ENCODE measurements at regions not wholly inside any gene's neighbourhood (a gene's known extent, or its start where the extent isn't known, plus 50 kb on each side); places are given as distances from the start of the nearest gene placed in this dataset.
"Not testable (repeated sequence)": the region's sequence is repeated elsewhere in the genome, so short reads cannot be mapped to it uniquely, and the experiment has no call there.

DNA sequence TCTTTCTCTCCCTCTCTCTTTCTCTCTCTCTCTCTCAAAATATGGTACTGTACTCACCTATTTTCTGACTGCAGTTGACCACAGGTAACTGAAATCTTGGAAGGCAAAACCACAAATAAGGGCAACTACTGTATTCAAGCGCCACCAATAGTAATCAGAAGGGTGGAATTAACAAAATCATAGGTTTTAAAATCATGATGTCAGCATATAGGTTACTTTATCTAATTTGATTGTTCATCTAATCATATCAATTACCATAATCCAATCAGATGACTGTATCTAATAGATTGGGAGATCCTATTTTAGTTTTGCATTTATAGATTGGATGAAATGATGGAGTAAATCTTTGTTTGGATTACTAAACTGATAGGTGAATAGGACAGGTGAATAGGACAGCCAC lies 155.8 kb upstream of the KITLG start:
- no peak for FAIRE-seq

DNA sequence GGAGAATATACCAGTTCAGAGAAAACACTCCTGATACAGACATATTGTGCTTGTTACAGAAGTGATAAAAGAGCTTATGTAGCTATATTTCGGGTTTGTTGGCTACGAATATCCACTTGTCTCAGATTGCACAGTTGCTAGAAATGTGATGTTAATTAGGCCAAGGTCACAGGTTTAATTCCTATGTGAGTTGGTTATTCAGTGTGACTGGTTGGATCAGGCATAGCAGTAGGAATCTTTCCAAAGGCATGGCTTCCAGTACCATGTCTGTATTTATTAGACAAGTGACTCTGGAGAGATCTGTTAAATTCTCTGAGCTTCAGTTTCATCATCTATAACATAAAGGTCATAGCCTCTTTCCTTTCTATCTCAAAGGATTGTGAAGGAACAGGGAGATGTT lies 152.7 kb upstream of the KITLG start:
- FAIRE-seq: no peak

DNA sequence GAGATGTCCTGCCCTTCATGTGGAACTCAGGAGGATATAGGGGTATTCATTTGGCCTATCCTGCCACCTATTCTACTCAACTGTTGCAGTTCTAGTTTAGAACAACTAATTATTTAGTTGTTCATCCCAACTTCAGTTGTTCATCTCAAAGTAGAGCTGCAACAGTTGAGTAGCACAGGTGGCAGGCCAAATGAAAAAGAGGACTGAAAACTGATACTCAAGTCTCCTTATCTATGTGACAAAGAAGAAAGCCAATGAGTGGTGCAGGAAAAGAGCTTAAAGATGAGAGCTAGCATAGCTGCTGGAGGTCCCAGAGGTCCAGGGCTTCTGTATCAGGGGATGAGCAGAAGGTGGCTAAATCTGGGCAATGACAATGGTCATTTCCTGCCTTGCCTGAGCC lies 148.9 kb upstream of the KITLG start:
- no peak for FAIRE-seq

DNA sequence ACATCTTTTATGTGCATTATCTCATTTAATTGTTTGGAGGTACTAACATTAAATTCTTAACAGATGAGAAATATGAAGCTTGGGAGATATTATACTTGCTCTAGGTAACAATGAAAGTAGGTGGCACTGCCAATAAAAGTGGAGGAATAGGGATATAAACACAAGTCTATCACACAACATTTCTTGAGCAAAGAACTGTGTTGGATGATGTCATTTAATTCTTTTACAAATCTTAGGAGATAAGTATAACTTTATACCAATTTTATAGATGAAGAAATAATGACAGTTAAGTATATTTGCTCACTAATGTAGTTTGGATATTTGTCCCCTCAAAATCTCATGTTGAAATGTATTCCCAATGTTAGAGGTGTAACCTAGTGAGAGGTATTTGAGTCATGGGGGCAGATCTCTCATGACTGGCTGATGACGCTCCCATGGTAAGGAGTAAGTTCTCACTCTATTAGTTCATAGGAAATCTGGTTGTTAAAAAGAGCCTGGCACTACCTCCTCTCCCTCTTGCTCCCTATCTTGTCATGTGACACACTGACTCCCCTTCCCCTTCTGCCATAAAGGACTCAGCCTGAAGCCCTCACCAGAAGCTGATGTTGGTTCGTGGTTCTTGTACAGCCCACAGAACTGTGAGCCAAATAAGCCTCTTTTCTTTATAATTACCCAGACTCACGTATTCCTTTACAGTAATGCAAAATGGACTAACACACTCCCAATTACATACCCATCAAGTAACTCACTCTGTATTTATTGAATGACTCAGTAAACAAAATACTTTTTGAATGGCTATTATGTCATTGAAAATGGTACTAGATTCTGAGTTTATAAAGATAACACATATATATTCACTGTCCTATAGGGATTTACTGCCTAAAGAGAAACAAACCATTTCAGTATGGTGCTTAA lies 146.8 kb upstream of the KITLG start:
- no peak for FAIRE-seq

DNA sequence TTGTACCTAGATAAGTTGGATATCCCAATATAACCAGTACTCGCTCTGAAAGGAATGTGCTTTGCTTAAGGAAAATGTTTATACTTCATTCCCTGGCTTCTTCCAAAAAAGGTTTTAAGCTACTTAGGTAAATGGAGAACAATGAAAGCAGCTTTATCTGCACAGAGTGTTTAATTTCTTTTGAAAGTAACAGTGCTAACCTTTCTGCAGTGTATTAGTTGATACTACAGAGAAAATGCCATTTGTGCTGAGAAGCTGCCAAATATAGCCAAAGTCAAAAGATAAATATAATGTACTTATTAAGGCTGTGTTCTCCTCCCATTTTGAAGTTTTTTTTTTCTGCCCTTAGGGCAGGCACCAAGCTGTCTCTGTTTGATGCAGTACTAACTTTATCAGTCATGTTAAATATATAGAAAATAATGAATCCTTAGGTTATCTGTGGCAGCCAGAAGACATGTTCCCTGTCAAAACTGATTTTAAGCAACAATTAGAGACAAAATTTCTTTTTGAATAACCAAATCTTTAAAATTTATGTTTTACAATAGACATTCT lies 145.4 kb upstream of the KITLG start:
- FAIRE-seq: no peak

DNA sequence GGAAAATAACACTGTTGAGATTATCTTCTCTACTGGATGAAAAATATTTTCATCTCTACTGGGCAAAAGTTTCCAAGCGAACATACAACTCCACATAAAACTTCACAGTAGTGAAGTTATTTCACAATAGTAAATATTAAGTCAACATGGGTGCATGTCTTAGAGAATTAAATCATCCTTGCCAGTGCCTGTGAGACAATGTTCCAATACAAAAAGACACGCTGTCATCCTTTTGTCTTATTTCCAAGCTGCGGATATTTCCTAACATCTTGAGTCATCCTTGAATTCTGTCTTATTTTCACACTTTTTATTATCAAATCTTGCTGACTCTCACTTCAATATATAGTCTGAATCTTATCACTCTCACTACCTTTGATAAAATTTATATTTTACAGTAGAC lies 142.9 kb upstream of the KITLG start:
- FAIRE-seq: no peak

DNA sequence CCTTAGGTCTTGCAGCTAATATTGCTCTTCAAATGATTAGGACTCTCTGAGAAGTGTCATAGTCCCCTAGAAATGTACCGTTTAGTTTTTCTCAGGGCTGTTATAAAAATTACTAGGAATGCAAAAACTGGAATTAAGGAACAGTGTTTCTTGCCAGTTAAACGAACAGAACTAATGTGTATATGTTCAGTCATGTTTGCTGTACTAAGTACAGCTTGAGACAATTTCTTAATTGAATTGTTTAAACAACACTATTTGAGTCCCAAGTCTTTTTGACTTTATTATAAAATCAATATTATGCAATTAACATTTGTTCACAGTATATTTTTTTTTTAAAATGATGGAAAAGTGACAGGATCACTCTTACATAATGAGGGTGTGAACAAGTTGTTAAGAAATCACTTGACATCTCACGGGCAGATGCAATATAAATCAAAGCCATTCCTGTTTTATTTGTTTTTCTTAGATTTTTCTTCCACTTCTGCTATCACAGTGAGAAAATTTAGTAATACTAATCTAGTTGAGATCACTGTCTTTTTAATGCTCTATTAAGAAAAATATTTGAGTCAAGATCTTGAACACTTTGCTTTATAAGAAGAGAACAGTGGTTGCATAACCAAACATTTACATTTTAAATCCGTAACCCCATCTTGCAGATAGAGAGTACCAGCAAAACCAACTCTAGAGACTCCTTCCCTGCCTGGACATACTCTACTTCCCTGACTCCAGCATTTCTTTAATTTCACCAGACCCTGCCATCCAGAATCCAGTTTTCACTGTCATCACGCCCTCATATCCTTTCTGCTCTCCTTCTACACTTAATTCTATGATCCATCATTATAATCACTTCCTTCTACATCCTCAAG lies 140.7 kb upstream of the KITLG start:
- FAIRE-seq: no peak

DNA sequence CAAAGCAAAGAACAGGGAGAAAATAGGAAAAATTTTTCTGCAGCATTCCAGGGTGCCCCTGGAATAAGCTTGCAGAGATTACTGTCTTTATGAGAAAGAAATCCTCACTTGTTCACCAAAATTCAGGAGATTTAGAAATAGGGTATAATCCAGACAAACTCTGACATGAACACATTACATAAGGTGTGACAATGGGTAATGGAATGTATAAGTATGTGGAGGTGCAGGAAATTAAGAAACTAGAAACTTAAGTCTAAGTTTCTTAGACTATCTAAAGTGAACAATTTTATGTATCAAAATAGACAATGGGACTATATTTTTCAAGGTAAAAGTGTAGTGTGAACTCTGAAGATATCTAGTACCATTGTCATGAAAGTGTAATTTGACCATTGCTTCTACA lies 140.0 kb upstream of the KITLG start:
- no peak for FAIRE-seq

DNA sequence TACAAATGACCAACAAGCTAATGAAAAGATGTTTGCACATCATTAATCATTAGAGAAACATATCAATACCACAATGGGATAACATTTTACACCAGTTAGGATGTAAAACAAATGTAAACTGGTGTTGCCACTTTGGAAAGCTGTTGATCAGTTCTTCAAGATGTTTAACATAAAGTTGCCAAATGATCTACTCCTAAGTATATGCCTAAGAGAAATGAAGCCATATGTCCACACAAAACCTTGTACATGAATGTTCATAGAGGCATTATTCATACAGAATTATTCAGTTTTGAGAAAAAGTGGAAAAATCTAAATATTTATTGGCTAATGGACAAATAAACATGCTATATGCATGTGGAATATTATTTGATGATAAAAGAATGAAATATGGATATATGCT lies 136.9 kb upstream of the KITLG start:
- no peak for FAIRE-seq

DNA sequence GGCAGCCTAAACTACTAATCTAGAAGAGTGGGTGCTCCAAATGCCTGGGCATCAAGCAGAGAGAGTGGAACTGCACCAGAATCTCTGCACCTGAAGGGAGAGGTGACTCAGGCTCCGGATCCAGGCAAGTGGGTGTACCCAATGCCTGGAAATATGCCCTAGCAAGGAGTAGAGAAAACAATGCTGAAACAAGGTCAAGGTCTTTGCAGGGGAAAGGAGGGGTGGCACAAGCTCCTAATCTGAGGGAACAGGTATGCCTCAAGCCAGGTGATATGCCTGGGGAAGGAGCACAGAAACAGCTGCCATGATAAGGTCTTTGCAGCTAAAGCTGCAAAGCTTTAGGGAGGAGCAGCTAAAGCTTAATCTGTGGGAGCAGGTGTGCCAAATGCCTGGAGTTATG lies 136.0 kb upstream of the KITLG start:
- no peak for FAIRE-seq

DNA sequence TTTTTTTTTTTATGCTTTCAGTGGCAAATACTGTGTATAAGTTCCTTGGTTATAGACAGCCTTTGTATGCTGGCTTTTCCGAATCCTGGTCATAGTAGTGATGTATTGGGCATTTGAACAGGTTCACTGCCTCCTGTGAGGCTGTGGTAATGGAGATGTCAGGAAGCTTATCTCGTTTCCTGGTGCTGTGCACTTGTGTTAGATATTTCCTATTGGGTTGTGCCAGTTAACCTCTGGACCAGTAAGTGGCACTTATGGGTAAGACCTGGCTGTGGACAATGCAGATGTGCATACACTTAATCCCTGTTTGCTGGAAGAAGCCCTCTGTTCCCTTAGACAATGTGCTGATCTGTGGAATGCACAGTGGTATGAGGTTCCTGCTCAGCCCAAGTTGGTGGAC lies 135.4 kb upstream of the KITLG start:
- no peak for FAIRE-seq

DNA sequence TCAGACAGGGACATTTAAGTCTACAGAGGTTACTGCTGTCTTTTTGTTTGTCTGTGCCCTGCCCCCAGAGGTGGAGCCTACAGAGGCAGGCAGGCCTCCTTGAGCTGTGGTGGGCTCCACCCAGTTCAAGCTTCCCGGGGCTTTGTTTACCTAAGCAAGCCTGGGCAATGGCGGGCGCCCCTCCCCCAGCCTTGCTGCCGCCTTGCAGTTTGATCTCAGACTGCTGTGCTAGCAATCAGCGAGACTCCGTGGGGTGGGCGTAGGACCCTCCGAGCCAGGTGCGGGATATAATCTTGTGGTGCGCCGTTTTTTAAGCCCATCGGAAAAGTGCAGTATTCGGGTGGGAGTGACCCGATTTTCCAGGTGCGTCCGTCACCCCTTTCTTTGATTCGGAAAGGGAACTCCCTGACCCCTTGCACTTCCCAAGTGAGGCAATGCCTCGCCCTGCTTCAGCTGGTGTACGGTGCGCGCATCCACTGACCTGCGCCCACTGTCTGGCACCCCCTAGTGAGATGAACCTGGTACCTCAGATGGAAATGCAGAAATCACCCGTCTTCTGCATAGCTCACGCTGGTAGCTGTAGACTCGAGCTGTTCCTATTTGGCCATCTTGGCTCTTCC lies 134.1 kb upstream of the KITLG start:
- FAIRE-seq: not testable (repeated sequence)

DNA sequence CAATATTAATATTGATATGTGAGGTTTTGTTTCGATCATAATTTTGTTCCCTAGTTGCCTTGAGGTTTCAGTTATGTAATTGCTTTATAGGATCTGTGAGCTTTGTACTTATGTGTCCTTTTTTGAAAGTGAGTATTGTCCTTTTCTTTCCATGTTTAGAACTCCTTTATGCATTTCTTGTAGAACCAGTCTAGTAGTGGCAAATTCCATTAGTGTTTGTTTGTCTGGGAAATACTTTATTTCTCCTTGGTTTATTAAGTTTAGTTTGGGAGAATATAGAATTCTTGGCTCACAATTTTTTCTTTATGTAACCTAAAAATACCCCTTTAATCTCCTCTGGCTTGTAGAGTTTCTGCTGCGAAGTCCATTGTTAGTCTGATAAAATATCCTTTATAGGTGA lies 127.5 kb upstream of the KITLG start:
- FAIRE-seq: no peak

DNA sequence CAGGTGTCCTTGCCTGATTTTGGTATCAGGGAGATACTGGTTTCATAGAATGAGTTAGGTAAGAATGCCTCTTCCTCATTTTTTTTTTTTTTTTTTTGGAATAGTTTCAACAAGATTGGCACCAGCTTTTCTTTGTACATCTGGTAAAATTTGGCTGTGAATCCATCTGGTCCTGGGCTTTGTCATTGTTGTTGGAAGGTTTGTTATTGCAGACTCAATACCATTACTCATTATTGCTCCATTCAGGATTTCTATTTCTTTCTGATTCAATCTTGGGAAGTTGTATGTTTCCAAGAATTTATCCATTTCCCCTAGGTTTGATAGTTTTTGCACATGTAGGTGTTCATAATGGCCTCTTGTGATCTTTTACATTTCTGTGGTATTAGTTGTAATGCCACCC lies 126.0 kb upstream of the KITLG start:
- FAIRE-seq: no peak

DNA sequence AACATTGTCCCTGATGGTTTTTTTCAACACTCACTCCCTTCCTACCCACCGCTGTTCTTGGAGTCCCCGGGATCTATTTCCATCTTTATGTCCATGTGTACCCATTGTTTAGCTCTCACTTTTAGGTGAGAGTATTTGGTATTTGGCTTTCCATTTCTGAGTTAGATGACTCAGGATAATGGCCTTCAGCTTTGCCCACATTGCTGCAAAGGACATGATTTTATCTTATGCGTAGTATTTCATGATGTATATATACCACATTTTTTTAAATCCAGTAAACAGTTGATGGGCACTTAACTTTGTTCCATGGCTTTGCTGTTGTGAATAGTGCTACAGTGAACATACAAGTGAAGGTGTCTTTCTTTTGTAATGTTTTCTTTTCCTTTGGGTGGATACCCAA lies 123.5 kb upstream of the KITLG start:
- no peak for FAIRE-seq

DNA sequence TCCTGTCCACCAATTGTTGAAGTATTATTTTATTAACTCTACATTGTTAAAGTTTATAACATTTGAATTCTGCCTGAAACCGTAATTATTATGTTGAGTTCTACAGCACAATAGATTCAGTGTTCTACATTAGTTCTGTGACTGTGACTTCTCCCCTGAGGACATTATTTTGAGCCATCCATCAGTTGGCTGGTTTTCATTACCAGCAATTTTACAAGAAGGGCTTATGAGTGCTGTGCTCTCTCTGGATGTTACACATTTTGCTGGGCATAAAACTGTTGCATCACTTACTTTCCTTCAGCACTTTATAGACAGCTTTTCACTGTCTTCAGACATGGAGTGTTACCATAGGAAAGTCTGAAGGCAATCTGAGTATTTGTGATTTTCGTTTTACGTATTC lies 118.2 kb upstream of the KITLG start:
- no peak for FAIRE-seq

DNA sequence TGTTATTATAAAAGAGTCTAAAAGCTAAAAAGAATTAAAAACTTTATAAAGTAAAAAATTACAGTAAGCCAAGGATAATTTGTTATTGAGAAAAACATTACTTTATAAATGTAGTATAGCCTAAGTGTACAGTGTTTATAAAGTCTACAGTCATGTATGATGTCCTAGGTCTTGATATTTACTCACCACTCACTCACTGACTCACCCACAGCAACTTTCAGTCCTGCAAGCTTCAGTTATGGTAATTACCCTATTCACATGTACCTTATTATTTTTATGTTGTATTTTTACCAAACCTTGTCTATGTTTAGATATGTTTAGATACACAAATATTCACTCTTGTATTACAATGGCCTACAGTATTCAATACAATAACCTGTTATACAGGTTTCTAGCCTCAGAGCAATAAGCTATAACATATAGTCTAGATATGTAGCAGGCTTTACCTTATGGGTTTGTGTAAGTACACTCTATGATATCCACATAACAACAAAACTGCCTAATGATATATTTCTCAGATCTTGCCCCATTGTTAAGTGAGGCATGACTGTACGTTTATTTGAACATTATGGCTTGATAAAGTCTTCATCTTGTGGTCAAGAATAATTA lies 113.7 kb upstream of the KITLG start:
- no peak for FAIRE-seq

DNA sequence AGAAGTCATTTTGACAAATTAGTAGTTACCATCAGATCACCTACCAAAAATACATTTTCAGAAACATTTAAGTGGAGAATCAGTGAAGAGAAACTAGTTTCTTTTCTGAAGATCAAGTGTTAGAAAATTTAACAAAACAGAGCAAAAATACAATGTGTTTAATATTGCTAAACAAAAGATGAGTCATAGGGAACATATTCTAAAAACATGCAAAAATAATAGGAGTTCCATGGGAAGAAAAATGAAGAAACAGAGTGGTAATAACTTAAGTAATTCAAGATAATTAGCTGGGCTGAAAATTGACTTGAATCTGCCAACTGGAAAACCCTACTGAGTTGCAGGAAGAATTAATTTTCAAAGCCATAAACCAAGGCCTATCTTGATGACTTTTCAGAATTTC lies 111.5 kb upstream of the KITLG start:
- FAIRE-seq: no peak

DNA sequence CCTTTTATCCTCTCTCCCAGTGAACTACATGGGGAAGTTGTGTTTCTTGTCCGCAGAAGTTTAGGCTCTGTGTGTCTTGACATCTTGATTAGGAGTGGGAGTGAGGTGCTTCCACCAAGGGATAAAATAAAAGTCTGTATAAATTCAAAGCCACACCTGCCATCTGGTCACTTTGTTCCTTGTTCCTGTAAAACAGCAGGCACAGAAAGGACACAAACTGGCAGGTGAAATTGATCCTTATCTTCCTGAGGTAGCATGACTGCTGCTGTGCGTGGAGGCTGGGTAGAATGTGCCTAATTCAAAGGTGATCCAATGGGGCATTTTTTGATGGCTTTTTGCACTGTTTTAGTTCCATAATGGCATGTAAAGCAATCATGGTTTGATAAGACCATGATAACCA lies 104.3 kb upstream of the KITLG start:
- no peak for FAIRE-seq

DNA sequence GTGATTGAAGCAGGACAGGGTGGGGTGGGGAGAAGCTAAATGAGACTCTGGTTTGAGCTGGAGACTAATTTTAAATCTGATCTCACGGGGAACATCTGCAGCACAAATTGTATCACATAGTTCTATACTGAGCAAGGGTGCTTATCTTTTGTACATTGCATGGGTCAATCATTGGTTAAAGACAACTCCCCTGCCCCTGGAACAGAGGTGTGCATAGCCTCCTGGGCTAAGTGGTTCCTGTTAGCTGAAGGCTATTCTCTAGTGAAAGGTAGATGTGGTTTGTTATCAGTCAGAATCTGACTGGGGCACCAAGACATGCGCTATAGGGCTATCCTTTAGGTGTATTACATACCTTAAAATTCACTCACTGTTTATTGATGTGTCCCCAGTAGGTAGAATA lies 103.9 kb upstream of the KITLG start:
- no peak for FAIRE-seq

DNA sequence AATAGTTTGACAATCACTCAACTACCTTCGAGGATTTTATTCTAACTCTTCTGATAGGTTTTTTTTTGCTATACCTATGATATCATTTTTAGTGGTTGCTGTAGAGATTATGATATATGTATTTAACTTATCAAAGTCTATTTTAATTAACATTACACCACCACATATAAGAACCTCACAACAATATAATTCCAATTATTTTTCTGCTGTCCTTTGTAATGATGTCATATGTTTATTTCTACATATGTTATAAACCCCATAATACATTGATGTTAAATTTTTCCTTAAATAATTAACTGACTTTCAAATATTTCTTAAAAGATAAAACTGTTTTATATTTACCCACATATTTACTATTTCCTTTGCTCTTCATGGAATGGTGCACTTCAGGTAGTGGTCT lies 103.4 kb upstream of the KITLG start:
- FAIRE-seq: no peak

DNA sequence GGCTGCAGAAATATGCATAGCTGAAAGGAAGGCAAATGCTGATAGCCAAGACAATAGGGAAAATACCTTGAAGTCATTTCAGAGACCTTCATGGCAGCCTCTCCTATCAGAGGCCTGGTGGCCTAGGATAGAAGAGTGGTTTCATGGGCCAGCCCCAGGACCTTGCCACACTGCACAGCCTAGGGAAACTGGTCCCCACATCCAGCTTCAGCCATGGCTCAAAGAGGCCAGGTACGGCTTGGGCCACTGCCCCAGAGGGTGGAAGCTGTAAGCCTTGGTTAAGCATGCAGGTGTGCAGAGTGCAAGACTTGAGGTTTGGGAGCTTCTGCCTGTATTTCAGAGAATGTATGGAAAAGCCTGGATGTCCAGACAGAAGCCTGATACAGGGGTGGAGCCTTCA lies 101.0 kb upstream of the KITLG start:
- FAIRE-seq: no peak

DNA sequence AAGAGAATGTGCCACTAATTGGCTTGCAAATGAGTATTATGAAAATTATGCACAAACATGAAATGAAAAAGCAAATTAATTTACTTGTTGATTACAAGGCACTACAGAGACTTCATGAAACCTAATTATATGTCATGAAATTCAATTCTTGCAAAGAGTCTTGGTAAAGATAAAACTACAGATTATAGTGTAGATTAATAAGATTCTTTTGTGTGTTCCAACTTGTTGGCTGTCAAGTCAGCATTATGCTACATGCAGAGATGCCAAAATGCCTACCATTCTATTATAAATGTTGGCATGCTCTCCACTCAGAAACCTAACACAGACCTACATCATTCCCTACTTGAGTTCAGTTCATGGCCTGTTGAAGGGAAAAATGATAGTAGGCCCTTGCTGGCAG lies 97.2 kb upstream of the KITLG start:
- FAIRE-seq: no peak
